HG03025 (cell line): ENCODE measurements at regions not wholly inside any gene's neighbourhood (a gene's known extent, or its start where the extent isn't known, plus 50 kb on each side); places are given as distances from the start of the nearest gene placed in this dataset.

ENCODE experiments used
- ATAC-seq: cut with Tn5 transposase; IDR thresholded peaks from one replicate; pipeline ENCODE4 v1.9.1; 2021; ENCODE audit warnings: mild to moderate bottlenecking, moderate library complexity; ENCODE audit not compliant: unreplicated experiment, low FRiP score

GRCh38 chr22:46086577-46087335 is 63.6 kb upstream of the PPARA start:
- ATAC-seq, result no peak

DNA sequence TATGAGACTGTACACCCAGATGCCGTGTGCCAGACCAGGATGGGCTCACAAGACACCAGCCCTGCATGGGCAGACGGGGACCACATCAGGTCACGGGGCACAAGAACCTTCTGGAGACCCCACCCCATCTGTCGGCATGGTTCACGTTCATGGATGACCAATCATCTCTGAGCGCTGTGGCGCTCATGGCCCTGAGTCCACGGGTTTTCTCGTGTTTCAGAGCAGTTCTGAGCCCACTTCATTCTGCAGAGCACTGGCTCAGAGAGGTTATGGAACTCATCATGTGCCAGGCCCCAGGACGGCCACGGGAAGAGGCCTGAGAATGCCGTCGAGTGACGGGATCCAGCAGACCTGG is 63.0 kb upstream of the PPARA start:
- ATAC-seq, result no peak

- ATAC-seq, result no peak
These were observed 62.5 kb upstream of the PPARA start for GRCh38 chr22:46087816-46088277.

DNA sequence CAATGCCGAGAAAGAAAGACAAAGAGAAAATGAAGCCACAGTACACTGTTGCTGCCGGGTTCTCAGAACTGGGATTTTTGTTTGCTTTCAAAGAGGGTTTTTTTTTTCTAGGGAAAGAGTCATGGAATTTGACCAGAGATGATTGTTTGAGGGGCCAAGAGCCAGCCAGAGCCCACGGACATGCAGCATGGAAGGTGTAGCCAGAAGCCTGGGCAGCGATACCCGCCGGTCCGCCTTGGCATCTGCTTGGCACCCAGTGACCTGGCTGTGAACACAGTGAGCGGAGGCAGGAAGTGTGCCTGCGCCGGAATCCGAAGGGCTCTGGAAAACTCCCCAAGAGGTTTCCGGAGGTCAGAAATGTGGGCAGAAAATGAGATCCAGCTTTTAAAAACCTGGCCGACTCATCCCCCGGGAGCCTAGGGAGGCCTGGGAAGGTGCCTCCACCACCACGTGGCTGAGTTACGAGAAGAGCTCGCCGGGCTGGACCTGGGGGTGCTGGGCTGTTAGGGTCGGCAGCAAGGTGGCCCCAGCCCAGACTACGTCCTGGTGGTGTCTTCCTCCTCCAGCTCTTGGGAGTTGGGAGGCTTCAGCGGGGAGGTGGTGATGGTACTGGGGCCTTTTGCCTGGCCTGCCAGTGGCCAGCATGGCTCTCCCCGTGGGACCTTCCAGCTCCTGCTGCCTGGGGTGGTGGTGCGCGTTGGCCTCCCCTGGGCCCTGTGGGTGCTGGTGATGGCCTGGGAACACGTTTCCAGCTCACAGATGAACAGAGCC is 61.6 kb upstream of the PPARA start:
- ATAC-seq, result no peak

DNA sequence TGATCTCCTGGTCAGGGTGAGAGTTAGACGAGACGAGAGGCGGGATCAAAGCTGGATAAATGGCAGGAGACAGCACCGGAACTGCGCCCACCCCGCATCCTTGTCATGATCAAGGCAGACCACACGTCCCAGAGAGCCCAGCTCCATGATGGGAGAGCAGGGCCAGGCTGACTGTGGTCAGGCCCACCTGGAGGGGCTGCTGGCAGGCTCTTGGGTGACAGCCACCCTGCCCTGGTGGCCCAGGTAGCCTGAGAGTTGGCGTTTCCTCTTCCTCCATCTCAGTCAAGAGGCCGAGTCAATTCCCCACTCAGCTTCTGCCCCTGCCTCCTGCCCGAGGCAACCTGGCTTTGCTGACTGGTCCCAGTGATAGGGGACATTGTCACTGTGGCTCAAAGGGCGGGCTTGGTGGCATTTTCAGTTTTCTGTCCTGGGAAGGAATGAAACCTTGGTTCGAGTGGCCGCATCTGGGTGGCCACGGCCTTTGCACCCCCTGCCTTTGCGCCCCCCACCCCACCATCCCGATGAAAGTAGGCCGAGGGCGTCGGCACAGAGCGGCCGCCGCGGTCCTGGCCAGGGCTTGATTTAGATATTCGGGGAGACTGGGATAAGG is 60.8 kb upstream of the PPARA start:
- no peak for ATAC-seq

- no peak for ATAC-seq
These were observed 60.2 kb upstream of the PPARA start for GRCh38 chr22:46090036-46090591.

- ATAC-seq, result no peak
These were observed 59.6 kb upstream of the PPARA start for GRCh38 chr22:46090631-46091201.

DNA sequence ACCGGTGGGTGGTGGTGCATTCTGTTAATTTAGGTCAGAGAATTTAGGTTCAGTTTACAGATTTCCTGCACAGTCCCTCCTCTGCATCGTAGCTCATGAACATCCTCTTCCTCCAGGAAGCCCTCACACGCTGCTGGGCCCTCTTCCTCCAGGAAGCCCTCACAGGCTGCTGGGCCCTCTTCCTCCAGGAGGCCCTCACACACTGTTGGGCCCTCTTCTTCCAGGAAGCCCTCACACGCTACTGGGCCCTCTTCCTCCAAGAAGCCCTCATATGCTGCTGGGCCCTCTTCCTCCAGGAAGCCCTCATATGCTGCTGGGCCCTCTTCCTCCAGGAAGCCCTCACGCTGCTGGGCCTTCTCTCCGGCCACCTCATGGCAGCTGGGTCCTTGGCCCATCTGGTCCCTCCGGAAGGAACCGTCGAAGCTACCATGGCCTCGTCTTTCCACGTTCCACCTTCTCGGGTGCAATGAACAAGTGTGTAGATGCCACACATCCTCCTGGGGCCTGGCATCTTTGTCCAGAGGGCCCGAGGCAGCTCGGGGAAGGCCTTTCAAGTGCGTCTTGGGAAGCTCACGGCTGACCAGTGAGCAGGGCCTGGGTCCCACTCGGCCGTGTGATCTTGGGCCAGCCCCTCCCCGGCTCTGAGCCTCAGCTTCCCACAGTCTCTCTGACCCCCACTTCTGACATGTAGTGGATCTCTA is 58.9 kb upstream of the PPARA start:
- ATAC-seq, result no peak

- no peak for ATAC-seq
These were observed 58.3 kb upstream of the PPARA start for GRCh38 chr22:46092011-46092410.

GRCh38 chr22:46092670-46093410 is 57.5 kb upstream of the PPARA start:
- ATAC-seq, result no peak

DNA sequence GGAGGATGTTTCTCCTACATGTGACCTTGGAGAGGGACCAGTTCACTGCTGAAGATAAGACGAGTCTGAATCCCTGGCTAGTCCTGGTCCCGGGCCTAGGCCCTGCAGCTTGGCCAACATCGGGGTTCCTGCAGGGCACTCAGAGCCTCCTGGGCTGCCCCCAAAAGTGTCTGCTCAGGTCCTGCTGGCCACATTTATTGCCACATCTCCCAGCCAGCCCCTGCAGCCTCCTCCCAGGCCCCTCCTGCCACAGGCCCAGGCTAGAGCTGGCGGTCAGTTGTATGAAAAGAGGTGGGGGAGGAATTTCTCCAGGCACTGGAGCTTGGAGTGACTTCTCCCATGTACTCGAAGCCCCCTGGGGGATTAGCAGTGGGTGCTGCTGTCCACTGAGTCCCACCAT is 56.5 kb upstream of the PPARA start:
- ATAC-seq, result no peak

- no peak for ATAC-seq
These were observed 55.6 kb upstream of the PPARA start for GRCh38 chr22:46094676-46095075.

DNA sequence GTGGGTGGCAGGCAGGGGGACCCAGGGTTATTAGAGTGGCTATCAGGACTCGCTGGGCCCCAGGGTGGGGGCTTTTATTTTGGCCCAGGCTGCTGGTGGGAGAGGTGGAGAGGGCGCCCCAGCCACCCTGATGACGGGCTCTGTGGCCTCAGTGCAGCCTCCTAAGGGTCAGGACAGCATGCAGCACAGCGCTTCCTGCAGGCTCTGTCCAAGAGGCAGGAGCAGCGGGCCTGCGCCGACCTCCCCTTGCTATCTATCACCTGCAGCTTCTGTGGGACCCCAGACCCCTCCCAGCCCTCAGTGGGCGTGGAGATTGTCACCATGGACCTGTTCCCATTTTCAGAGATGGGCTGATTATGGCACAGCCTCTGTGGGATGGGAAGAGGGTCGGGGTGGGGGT is 54.3 kb upstream of the PPARA start:
- no peak for ATAC-seq

DNA sequence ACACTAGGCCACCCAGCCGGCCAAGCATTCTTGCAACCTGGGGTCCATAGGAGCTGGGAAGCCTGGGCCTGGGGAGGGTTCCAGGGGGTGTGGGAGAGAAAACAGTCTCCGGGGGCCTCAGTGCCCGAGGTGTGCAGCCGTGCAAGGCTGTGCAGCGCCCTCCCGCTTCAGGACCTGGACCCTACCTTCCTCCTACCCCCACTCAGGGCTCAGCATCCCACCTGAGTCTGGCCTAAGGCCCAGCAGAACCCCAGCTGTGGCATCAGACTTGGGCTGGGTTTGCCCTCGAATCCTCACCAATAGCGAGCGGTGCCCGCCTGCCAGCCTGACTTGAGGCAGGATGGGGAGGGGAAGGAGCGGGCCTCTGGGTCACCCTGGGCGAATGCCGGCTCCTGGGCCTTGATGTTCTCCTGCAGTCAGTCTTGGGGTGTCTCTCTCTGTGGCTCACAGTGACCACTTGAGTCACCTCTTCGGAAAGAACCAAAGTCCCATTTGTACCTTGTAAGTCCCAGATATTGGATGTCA is 53.6 kb upstream of the PPARA start:
- ATAC-seq, result no peak

DNA sequence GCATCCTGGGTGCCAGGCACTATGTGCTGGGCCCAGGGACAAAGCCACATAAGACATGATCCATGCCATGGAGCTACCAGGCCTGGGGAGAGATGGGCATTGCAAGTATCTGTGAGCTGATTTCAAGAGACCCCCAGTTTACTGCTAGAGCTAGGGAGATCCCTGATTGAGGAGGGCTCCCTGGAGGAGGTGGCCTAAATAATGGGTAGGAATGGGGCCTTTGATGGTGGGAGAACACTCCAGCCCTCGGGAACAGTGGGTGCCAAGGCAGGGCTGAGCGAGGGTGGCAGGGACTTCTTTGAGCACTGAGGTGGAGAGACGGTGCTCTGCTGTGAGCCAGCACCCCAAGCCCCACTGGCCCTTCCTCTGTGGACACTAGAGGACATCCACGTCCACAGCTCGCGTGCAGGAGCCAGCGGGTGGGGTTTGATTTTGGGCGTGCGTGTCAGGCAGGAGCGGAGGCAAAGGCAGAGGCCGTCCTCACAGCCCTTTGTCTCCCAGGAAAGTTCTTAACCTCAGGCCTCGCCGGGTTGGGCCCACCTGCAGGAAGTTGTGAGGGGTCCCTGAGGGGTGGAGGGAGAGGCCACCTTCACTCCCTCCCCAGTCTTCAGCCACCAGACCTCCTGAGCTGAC is 52.9 kb upstream of the PPARA start:
- no peak for ATAC-seq

- ATAC-seq, result no peak
These were observed 51.5 kb upstream of the PPARA start for GRCh38 chr22:46098525-46099475.

- no peak for ATAC-seq
These were observed 50.6 kb upstream of the PPARA start for GRCh38 chr22:46099740-46100139.
